VCaP (cell line): ENCODE measurements at regions not wholly inside any gene's neighbourhood (a gene's known extent, or its start where the extent isn't known, plus 50 kb on each side); places are given as distances from the start of the nearest gene placed in this dataset.

Experiments
- H3K27ac ChIP-seq: fragments of 450-650 bp; 2 replicates; pipeline ENCODE4 v1.5.1; 2017
- CTCF ChIP-seq: fragments of 450-650 bp; conservative IDR thresholded peaks from 2 replicates; pipeline ENCODE4 v1.5.1; 2017; ENCODE audit warnings: mild to moderate bottlenecking, moderate library complexity

DNA sequence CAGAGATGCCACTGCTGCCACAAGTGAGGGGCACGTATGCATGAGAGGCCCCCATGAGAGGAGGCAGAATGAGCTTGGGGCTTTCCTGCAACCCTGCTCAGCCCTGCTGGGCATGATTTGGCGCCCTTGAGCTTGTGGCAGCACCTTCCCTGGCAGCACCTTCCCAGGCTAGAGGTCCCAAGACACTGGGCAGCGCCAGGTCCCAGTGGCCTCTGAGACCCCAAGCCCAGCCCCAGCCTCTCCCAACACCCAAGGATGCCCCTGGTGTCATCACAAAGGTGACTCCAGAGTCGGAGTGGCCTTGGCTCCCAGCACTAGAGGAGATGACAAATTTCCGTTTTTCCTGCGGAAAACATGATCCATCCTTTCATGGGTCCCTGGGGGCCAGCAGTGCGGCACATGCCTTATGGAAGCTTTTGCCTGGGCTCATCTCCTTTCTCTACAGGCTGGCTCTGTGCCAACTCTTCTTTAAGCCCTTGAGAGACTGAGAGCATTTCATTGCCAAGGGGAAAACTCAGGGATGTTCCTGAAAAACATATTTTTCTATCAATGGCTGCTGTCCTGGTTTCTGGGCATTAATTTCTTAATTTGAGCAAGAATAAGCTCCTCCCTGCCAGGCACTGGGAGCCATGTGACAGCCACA, 77.1 kb upstream of the ADAMTS2 start:
- H3K27ac ChIP-seq: no peak overlapping the region
- TF ChIP-seq CTCF: no peak

DNA sequence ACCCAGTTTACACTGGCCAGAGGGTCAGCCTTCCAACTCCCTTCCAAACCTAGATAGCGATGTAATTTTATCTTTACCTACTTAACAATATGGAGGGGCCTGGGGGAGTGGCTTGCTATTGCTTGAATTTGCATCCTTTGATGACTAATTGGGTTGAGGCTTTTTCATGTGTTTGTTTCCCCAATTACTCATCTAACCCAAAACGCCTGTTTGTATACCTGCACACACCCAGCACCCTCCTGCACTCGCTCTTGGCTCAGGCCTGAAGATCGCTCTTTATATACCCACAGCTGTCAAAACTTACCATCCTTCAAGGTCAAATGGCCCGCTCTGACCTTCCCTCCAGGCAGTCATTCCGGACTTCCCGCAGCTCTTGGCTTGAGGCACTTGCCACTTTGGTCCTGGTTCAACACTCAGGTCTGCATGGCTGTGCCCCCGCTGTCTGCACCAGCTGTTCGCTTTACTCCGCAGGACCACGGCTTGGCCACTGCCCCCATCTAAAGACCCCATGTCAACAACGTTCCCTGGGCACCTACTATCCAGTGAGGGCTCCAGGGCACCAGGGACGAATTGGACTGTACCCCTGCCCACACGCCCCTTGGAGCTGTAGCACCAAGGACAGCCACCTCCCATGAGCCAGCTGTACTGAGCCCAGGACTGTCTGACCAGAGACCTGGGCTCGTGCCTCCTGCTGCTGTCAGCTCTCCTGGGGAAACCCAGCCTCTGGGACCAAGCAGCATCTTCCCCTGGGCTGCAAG, 76.1 kb upstream of the ADAMTS2 start:
- TF ChIP-seq CTCF: no peak
- no peak overlapping the region for H3K27ac ChIP-seq

- H3K27ac ChIP-seq: no peak overlapping the region
- no peak for TF ChIP-seq CTCF
Observed at GRCh38 chr5:179420476-179420875, 75.2 kb upstream of the ADAMTS2 start.

DNA sequence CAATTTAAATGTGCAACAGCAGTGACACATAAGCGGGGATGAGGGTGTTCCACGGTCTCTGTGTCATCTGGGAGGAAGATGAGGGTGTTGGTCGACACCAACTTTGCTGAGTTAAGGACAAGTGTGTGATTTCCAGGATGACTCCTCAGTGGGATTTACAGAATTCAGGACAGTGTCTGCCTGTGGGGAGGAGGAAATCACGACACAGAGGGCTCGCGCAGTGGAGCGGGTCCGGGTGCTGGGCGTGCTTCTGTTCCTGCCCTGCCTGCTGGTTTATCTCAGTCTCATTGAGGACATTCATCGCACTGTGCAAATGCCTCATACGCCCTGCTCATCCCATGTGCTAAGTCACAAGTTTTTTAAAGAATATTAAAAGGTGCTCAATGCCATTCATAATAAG, 73.7 kb upstream of the ADAMTS2 start:
- H3K27ac ChIP-seq: no peak overlapping the region
- TF ChIP-seq CTCF: no peak

DNA sequence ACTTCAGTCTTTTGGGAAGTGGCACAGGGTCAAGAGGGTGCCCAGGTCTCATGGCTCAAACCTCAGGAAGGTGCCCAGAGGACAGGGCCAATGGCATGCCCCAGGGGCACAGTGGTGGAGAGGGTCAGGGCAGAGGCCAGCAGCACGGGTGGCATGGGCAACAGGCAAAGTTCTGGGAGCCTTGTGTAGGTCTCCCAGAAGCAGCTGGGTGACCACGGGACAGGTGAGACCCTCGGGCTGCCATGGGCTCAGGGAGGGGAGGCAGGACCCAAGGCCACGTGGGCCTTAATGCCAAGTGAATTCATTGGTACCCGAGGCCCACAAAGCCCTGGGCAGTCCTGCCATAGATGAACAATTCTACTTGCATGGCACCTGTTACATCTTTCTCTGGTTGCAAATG, 72.4 kb upstream of the ADAMTS2 start:
- no peak overlapping the region for H3K27ac ChIP-seq
- no peak for TF ChIP-seq CTCF

DNA sequence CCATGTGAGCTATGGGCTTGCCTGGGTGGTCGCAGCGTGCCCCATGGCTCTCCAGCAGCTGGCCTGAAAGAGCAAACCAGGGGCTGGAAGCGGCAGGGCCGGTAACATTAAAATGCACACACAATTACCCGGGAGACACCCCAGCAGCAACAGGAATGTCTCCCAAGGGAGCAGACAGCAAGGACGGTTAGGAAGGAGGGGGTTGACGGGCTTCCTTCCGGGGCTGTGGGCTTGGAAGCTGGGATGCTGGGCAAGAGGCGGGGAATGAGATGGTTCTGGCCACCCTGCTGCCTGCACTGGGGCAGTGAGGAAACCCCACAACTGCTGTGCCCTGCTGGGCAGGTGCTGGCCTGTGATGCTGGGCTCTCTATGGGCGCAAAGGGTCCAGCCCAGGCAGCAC, 71.8 kb upstream of the ADAMTS2 start:
- no peak overlapping the region for H3K27ac ChIP-seq
- no peak for TF ChIP-seq CTCF

GRCh38 chr5:179416114-179416822, 71.0 kb upstream of the ADAMTS2 start:
- H3K27ac ChIP-seq: no peak overlapping the region
- TF ChIP-seq CTCF: no peak
